Activated naive CD4-positive, alpha-beta T cell treated with Interleukin-2 at 50 U/mL for 16 hours (primary cell): ENCODE measurements at regions not wholly inside any gene's neighbourhood (a gene's known extent, or its start where the extent isn't known, plus 50 kb on each side); places are given as distances from the start of the nearest gene placed in this dataset.

Experiments
- DNase-seq: peaks from one replicate; pipeline ENCODE4 v3.0.0-alpha.2; 2020

- no peak for DNase-seq
Observed at GRCh38 chr16:89027281-89027680, 50.3 kb upstream of the CBFA2T3 start.

DNA sequence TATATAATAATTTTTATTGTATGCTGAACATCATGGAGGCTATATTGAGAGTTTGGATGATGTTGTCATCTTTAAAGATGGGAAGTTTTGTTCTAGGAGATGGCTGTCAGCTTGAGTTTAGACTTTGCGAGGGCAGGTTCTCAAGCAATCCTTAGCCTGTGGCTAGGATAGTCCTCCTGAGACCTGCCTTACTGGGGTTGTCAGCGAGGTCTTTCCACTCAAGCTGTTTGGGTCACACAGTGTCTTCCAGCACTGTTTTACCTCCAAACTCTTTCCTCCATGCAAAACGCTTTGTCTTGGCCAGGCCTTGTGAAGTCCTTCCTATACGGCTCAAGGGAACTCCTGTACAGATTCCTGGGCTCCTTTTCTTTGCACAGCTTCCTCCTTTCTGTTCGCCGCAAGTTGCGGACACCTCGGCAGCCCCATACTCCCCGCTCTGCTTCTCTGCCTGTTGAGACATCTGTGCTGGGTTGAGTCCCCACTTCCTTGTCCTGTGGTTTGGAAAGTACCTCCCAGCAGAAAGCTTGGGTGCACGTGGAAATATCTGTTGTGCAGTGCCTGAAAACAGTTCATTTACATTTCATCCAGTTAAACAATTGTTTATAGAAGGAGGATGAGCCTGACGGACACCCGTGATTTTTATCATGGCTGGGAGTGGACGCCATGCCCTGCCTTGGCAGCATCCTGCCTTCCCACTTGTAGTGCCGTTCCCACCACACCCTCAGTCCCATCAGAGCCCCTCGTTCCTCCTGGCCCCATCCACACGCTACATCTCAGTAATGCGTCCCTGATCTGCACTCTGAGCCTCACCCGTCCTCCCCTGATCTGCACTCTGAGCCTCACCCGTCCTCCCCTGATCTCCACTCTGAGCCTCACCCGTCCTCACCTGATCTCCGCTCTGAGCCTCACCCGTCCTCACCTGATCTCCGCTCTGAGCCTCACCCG is 55.0 kb upstream of the CBFA2T3 start:
- peak; percentile 60 for DNase-seq

DNA sequence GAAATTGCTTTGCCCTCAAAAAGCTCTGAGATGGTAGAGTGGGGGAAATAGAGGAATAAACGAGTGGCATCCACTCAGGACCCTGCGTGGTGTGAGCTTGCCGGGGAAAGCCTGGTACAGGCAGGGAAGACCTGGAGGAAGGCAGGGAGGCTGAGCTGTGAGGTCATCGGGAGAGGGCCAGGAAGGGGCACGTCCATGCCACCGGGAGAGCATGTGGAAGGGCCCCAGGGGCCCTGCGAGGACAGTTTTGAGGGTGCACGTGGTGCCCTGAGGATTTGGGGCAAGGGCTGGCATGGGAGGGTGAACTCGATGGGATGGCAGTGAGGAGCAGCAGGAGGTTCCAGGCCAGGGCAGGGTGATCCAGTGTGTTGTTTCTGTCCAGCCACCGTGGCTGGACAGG is 56.3 kb upstream of the CBFA2T3 start:
- no peak for DNase-seq

DNA sequence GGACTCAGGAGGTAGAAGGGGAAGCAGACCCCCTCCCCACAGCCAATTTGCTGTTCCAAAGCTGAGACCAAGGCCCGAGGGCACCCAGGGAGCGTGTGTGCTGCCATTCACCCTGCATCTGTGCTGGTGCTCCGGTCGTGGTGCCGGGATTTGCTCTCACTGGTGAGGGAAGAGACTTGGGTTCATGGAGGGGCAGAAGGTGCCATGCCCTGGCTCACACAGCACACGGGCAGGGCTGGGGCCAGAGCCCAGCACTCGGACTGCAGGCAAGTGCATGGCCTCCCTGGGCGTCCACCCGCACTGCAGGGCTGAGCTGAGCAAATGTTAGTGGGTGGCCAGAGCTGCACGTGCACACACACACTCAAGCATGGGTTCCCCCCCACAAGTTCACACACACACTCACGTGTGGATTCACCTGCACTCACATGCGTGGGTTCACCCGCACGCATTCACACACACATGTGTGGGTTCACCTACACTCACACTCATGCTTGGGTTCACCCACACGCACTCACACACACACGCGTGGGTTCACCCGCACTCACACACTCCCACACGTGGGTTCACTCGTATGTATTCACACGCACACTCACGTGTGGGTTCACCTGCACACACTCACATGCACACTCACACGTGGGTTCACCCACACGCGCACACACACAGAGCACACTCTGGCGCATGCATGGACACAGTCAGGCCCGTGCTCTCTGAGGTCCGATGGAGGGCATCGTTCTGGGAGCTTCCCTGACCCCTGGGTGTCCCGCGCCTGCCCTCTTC is 57.0 kb upstream of the CBFA2T3 start:
- no peak for DNase-seq

GRCh38 chr16:89034573-89034961 is 57.6 kb upstream of the CBFA2T3 start:
- no peak for DNase-seq

DNA sequence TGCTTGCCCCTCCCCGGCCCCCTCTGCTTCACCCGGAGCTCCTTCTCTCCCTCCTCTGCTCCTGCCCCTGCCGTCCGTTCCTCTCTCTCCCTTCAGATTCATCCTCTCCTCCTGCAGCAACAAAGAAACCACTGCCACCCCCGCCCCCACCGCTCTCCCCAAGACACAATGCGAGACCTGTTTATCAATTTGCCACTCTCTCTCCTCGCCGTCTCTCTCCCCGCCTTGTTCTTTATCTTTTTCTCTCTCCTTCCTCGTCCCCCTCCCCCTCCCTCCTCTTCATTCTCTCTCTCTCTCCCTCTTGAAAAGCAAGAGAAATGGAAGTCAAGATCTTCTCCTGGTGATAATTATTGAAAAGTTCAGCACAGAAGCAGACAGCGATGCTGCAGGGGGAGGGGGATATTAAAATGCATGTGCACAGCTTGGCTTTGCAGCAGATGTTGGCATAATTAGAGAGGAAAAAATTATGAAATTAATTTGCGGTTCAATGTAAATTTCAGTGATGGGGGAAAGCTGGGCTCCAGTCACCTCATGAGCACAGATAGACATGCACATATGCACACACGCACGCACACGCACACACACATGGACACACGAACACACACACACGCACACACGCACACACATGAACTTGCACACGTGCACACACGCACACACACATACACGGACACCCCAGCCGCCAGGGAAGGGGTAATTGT is 58.1 kb upstream of the CBFA2T3 start:
- DNase-seq, result no peak

- no peak for DNase-seq
Observed at GRCh38 chr16:89035669-89036570, 57.7 kb upstream of the ACSF3 start.

- DNase-seq, result no peak
Observed at GRCh38 chr16:89036776-89037175, 56.9 kb upstream of the ACSF3 start.

- DNase-seq, result peak; percentile 24
Observed at GRCh38 chr16:89037261-89038152, 56.1 kb upstream of the ACSF3 start.

DNA sequence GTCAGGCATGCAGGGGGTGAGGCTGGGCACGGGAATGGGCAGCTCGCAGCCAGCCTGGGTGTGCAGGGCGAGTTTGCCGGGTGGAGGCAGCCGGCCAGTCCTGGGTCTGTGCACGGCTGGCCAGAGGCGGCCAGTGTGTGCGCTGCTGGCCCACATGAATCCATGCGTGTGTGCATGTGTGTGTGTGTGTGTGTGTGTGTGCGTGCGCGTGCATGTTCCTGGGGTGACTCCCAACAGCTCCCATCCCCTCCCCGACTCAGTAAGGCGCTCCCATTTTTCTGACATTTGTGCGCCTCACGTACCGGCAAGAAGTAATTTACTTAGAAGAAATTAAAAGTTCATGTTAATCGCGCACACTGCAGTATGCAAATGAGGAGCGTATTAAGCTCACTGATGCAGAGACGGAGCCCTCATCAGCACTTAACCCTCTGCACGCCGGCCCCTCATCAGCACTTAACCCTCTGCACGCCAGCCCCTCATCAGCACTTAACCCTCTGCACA is 55.4 kb upstream of the ACSF3 start:
- DNase-seq, result no peak

GRCh38 chr16:89038811-89039735 is 54.6 kb upstream of the ACSF3 start:
- no peak for DNase-seq

DNA sequence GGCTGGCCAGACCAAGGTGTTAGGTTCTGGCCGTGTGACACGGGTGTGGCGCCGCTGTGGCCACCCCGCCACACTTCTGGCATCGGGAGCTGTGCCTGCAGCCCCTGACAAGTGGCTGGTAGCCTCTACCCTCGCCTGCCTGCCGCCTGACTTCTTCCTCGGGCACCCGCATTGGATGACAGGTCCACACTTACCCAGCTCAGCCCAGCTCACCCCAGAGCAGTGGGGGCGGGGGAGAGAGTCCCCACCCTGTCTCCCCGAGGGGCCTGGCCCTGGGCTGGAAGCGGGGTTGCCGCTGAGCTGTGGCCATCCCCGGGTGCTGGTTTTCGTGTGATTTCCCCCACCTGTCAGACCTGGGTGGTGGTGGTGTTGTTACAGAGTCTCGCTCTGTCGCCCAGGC is 53.9 kb upstream of the ACSF3 start:
- no peak for DNase-seq

- DNase-seq, result no peak
Observed at GRCh38 chr16:89040391-89040790, 53.3 kb upstream of the ACSF3 start.

DNA sequence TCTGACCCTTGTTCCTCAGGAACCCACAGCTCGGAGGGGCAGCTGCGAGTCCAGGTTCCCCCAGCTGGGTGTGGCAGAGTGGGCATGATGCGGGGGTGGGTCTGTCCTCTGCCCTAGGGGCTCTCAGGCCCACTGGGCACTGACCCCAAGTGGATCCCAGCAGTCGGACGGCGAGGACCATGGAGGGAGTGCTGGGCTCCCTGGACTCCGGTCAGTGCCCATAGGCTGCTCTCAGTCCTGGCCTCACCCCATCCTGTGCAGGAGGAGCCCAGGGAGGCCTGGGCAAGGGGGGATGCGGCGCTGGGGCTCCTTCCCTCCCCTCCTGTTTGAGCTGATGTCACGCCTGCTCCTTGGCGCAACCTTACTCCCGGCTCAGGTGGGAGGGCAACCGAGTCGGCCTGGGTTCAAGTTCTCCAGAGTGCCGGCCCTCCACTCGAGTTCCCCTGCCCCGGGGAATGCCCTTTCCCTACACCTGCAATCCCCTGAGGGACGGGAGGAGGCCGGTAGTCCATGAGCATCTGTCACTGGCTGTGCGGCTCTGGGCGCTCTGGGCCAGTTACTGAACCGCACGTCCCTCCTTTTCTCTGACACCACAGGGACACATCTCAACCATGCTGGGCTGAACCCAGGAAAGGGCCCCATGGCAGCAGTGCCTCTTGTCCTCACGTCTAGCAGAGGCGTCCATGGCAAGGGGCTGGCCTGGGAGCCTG is 52.6 kb upstream of the ACSF3 start:
- no peak for DNase-seq

GRCh38 chr16:89041571-89042481 is 51.8 kb upstream of the ACSF3 start:
- no peak for DNase-seq

DNA sequence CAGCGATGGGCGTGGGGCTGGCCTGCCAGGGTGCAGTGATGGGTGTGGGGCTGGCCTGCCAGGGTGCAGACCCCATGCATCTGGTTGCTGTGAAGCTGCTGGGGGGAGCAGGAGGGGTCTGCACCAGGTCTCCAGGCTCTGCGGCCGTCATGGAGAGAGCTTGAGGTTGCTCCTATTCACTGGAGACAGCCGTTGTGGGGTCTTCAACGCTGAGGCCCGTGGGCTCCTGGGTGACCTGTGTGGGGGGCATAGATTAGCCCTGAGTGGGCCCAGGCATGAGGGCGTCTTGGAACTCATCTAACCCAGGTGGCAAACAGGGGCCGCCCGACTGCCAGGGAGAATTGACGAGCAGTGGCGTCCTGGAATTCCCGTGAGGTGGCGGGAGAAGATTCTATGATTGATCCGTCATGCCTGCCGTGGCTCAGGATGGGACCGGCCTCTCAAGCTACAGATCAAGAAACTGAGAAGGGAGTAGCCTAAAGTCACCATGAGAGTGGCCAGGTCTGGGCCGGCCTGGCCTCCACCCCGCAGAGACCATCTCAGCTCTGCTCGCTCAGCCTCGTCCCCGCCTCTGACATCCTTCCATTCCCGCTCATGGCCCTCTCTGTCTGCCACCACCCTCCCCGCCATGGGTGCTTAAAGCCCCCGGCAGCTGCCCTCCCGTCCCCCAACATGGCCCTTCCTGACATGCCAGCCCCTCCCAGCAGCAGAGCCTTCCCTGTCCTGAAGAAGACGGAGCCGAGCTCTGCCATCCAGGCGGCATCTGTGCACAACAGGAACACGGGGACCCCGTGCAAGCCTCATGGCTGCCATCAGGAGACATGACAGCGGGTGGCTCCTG is 50.7 kb upstream of the ACSF3 start:
- no peak for DNase-seq
